ENCODE measurements at regions not wholly inside any gene's neighbourhood (a gene's known extent, or its start where the extent isn't known, plus 50 kb on each side); places are given as distances from the start of the nearest gene placed in this dataset.
A peak's percentile ranks its signal among the peaks of the same experiment; 100 is the strongest.
"Not testable (repeated sequence)": the region's sequence is repeated elsewhere in the genome, so short reads cannot be mapped to it uniquely, and the experiment has no call there.

- TF ChIP-seq CTCF (IDR thresholded peaks at IDR 0.05): no peak
- no peak for TF ChIP-seq POLR2A (IDR thresholded peaks at IDR 0.05)
- TF ChIP-seq POLR2AphosphoS5 (IDR thresholded peaks at IDR 0.05): no peak
- DNase-seq (ENCODE audit: low spot score): no peak
- Histone ChIP-seq H3K27ac (no peak overlapping the region), H3K4me1 (replicated peaks) (peaks cover 10% of the 10 kb centered on the region), H3K36me3 (no peaks in the 10 kb centered on the region), H3K27me3 (replicated peaks; ENCODE audit: insufficient read depth) (no peaks in the 10 kb centered on the region), H3K4me3 (no peak overlapping the region), H3K9me3 (no peaks in the 10 kb centered on the region)
- intact Hi-C loops (cut with DNase I): no loop called here
- WGBS: 100% methylated on average over 2 of the region's 2 CpGs
Observed at GRCh38 chr15:31207246-31207645, 105.7 kb upstream of the TRPM1 start.

GRCh38 chr15:31207861-31208260 is 106.3 kb upstream of the TRPM1 start:
- H3K36me3 ChIP-seq; intact Hi-C loops (cut with DNase I); H3K27ac ChIP-seq; H3K27me3 ChIP-seq (replicated peaks; ENCODE audit: insufficient read depth); DNase-seq (ENCODE audit: low spot score); H3K9me3 ChIP-seq; H3K4me3 ChIP-seq: not testable (repeated sequence)
- H3K4me1 ChIP-seq (replicated peaks): peaks cover 12% of the 10 kb centered on the region
- WGBS: 100% methylated on average over 1 of the region's 1 CpG

- TF ChIP-seq POLR2A (IDR thresholded peaks at IDR 0.05) (no peak), POLR2AphosphoS5 (IDR thresholded peaks at IDR 0.05) (no peak), CTCF (IDR thresholded peaks at IDR 0.05) (no peak)
- no peaks in the 10 kb centered on the region for H3K27me3 ChIP-seq (replicated peaks; ENCODE audit: insufficient read depth)
- H3K36me3 ChIP-seq: no peaks in the 10 kb centered on the region
- no peak overlapping the region for H3K4me3 ChIP-seq
- no peaks in the 10 kb centered on the region for H3K9me3 ChIP-seq
- no peak for DNase-seq (ENCODE audit: low spot score)
- intact Hi-C loops (cut with DNase I): no loop called here
- peaks cover 3% of the 10 kb centered on the region for H3K4me1 ChIP-seq (replicated peaks)
- 87% methylated on average over 3 of the region's 3 CpGs for WGBS
- no peak overlapping the region for H3K27ac ChIP-seq
Observed at GRCh38 chr15:31208817-31209216, 107.3 kb upstream of the TRPM1 start.

- intact Hi-C loops (cut with DNase I): loop anchor here (10.0 kb wide), 1 partner anchor 153 kb away; no protein-coding TSS in a partner anchor
- Histone ChIP-seq H3K27me3 (replicated peaks; ENCODE audit: insufficient read depth) (no peaks in the 10 kb centered on the region), H3K9me3 (no peaks in the 10 kb centered on the region), H3K4me3 (no peak overlapping the region), H3K4me1 (replicated peaks) (peaks cover 10% of the 10 kb centered on the region), H3K36me3 (no peaks in the 10 kb centered on the region), H3K27ac (no peak overlapping the region)
- TF ChIP-seq POLR2A (IDR thresholded peaks at IDR 0.05): no peak
- TF ChIP-seq CTCF (IDR thresholded peaks at IDR 0.05): no peak
- TF ChIP-seq POLR2AphosphoS5 (IDR thresholded peaks at IDR 0.05): no peak
- DNase-seq (ENCODE audit: low spot score): no peak
- WGBS: 78% methylated on average over 4 of the region's 4 CpGs
Observed at GRCh38 chr15:31211353-31211752, 109.8 kb upstream of the TRPM1 start.

- TF ChIP-seq CTCF (IDR thresholded peaks at IDR 0.05) (no peak), POLR2A (IDR thresholded peaks at IDR 0.05) (no peak), POLR2AphosphoS5 (IDR thresholded peaks at IDR 0.05) (no peak)
Observed at GRCh38 chr15:31212326-31213080, 111.0 kb upstream of the TRPM1 start.

More at GRCh38 chr15:31212326-31213080, 111.0 kb upstream of the TRPM1 start:
- peak overlapping the region; percentile 65 to 66 for H3K27ac ChIP-seq
- no peaks in the 10 kb centered on the region for H3K9me3 ChIP-seq
- intact Hi-C loops (cut with DNase I): loop anchor here (10.0 kb wide), 1 partner anchor 152 kb away; no protein-coding TSS in a partner anchor
- 24% methylated on average over 10 of the region's 10 CpGs for WGBS
- no peaks in the 10 kb centered on the region for H3K27me3 ChIP-seq (replicated peaks; ENCODE audit: insufficient read depth)
- H3K4me1 ChIP-seq (replicated peaks): peaks cover 16% of the 10 kb centered on the region
- no peaks in the 10 kb centered on the region for H3K36me3 ChIP-seq
- no peak overlapping the region for H3K4me3 ChIP-seq
- DNase-seq (ENCODE audit: low spot score): no peak

All from prostate gland (tissue), 2 donors.